ENCODE measurements at regions not wholly inside any gene's neighbourhood (a gene's known extent, or its start where the extent isn't known, plus 50 kb on each side); places are given as distances from the start of the nearest gene placed in this dataset.

GRCh38 chr9:124179196-124180071 is 78.3 kb upstream of the NEK6 start:
- no peak for DNase-seq (ENCODE audit: low read depth)

- DNase-seq (ENCODE audit: low read depth) = peak; percentile 33
Measured at GRCh38 chr9:124180557-124180956, 77.2 kb upstream of the NEK6 start.

GRCh38 chr9:124182741-124183140 is 75.0 kb upstream of the NEK6 start:
- DNase-seq (ENCODE audit: low read depth) = no peak

GRCh38 chr9:124183772-124184171 is 74.0 kb upstream of the NEK6 start:
- no peak for DNase-seq (ENCODE audit: low read depth)

- DNase-seq (ENCODE audit: low read depth) = no peak
Measured at GRCh38 chr9:124185413-124185812, 72.3 kb upstream of the NEK6 start.

- no peak for DNase-seq (ENCODE audit: low read depth)
Measured at GRCh38 chr9:124187311-124187710, 70.4 kb upstream of the NEK6 start.

GRCh38 chr9:124188331-124189110 is 69.2 kb upstream of the NEK6 start:
- no peak for DNase-seq (ENCODE audit: low read depth)

- DNase-seq (ENCODE audit: low read depth) = no peak
Measured at GRCh38 chr9:124190761-124191160, 67.0 kb upstream of the NEK6 start.

- DNase-seq (ENCODE audit: low read depth) = no peak
Measured at GRCh38 chr9:124191691-124192395, 65.9 kb upstream of the NEK6 start.

- DNase-seq (ENCODE audit: low read depth) = no peak
Measured at GRCh38 chr9:124196814-124197176, 61.0 kb upstream of the NEK6 start.

- DNase-seq (ENCODE audit: low read depth) = no peak
Measured at GRCh38 chr9:124197177-124198095, 60.3 kb upstream of the NEK6 start.

GRCh38 chr9:124198331-124198730 is 59.4 kb upstream of the NEK6 start:
- DNase-seq (ENCODE audit: low read depth) = no peak

- DNase-seq (ENCODE audit: low read depth) = no peak
Measured at GRCh38 chr9:124198948-124199347, 58.8 kb upstream of the NEK6 start.

- no peak for DNase-seq (ENCODE audit: low read depth)
Measured at GRCh38 chr9:124199474-124199873, 58.3 kb upstream of the NEK6 start.

GRCh38 chr9:124202447-124202971 is 55.2 kb upstream of the NEK6 start:
- DNase-seq (ENCODE audit: low read depth) = peak; percentile 29

GRCh38 chr9:124205686-124206352 is 51.9 kb upstream of the NEK6 start:
- DNase-seq (ENCODE audit: low read depth) = no peak

GRCh38 chr9:124206391-124206790 is 51.4 kb upstream of the NEK6 start:
- DNase-seq (ENCODE audit: low read depth) = no peak

Measured in M059J (cell line).